Left lung (tissue), 4 donors: ENCODE measurements at regions not wholly inside any gene's neighbourhood (a gene's known extent, or its start where the extent isn't known, plus 50 kb on each side); places are given as distances from the start of the nearest gene placed in this dataset.

Experiments used
- ATAC-seq: fragments of 200-7000 bp; cut with Tn5 transposase; one replicate; pipeline ENCODE4 v1.9.1; 2020; ENCODE audit warnings: moderate library complexity
- DNase-seq, 4 donors: peaks; one replicate each; pipeline ENCODE4 v3.0.0-alpha.2; 2013 to 2020
- H3K27ac ChIP-seq, 2 donors: fragments of 200-600 bp; sonication (generic) in 1 of 2; one replicate each; pipeline versions ENCODE4 v1.5.0 to v1.8.0; 2020 to 2021
- H3K27me3 ChIP-seq, 2 donors: fragments of 200-600 bp; sonication (generic) in 1 of 2; one replicate each; pipeline versions ENCODE4 v1.5.0 to v1.8.0; 2020 to 2021
- H3K36me3 ChIP-seq, 2 donors: fragments of 200-600 bp; sonication (generic) in 1 of 2; one replicate each; pipeline versions ENCODE4 v1.5.0 to v1.8.0; 2020 to 2021
- H3K4me1 ChIP-seq, 2 donors: fragments of 200-600 bp; one replicate each; pipeline ENCODE4 v1.8.0; 2021
- H3K4me3 ChIP-seq, 2 donors: fragments of 200-600 bp; sonication (generic) in 1 of 2; one replicate each; pipeline versions ENCODE4 v1.5.0 to v1.8.0; 2020 to 2021; ENCODE audit warnings: mild to moderate bottlenecking in 1 of 2
- H3K9me3 ChIP-seq, 2 donors: fragments of 200-600 bp; sonication (generic) in 1 of 2; one replicate each; pipeline versions ENCODE4 v1.5.0 to v1.8.0; 2020 to 2021
- CTCF ChIP-seq, 2 donors: fragments of 200-600 bp; sonication (generic) in 1 of 2; IDR thresholded peaks; one replicate each; pipeline versions ENCODE4 v1.5.0 to v1.8.0; 2021; ENCODE audit warnings: antibody characterized with exemption in 2 of 2
- intact Hi-C, 2 donors: fragments of 100-400 bp; cut with DNase I; formaldehyde crosslinking; loops; one replicate each; pipeline versions ENCODE4 v1.11.2 to v1.14.2; 2022
- donor health status: DM: no; HTN: yes; CAD: no.
- donor health status: DM: no; HTN: no; CAD: no.

- intact Hi-C loops = no loop called here
- DNase-seq = no peak
- H3K36me3 ChIP-seq = no peaks in the 10 kb centered on the region
- H3K4me3 ChIP-seq = no peak overlapping the region
- no peaks in the 10 kb centered on the region for H3K27me3 ChIP-seq
- H3K4me1 ChIP-seq = peaks cover 13 to 19% of the 10 kb centered on the region in 2 donors
- H3K27ac ChIP-seq = peak overlapping the region in 1 of 2 donors; percentile 13
- no peak for TF ChIP-seq CTCF (IDR thresholded peaks at IDR 0.05)
- peak; percentile 61 for ATAC-seq
- no peaks in the 10 kb centered on the region for H3K9me3 ChIP-seq
These were observed 66.1 kb upstream of the PRICKLE2 start for GRCh38 chr3:64291345-64291744.

- intact Hi-C loops = no loop called here
- no peak for TF ChIP-seq CTCF (IDR thresholded peaks at IDR 0.05)
- H3K27ac ChIP-seq = peak overlapping the region in 1 of 2 donors; percentile 13
- H3K27me3 ChIP-seq = no peaks in the 10 kb centered on the region
- no peaks in the 10 kb centered on the region for H3K36me3 ChIP-seq
- DNase-seq (no peak), ATAC-seq (peak; percentile 54)
- no peak overlapping the region for H3K4me3 ChIP-seq
- H3K4me1 ChIP-seq = peaks cover 13 to 19% of the 10 kb centered on the region in 2 donors
- H3K9me3 ChIP-seq = no peaks in the 10 kb centered on the region
These were observed 65.6 kb upstream of the PRICKLE2 start for GRCh38 chr3:64290864-64291263.

- intact Hi-C loops = no loop called here
These were observed 64.9 kb upstream of the PRICKLE2 start for GRCh38 chr3:64290161-64290560.

GRCh38 chr3:64289622-64290021 lies 64.4 kb upstream of the PRICKLE2 start:
- H3K27ac ChIP-seq = no peak overlapping the region
- H3K27me3 ChIP-seq = no peaks in the 10 kb centered on the region
- H3K36me3 ChIP-seq = no peaks in the 10 kb centered on the region
- H3K4me3 ChIP-seq = no peak overlapping the region
- no peak for ATAC-seq
- H3K4me1 ChIP-seq = peaks cover 13 to 19% of the 10 kb centered on the region in 2 donors
- H3K9me3 ChIP-seq = no peaks in the 10 kb centered on the region
- no peak for TF ChIP-seq CTCF (IDR thresholded peaks at IDR 0.05)
- DNase-seq = no peak
- intact Hi-C loops = no loop called here

More at GRCh38 chr3:64290161-64290560, 64.9 kb upstream of the PRICKLE2 start:
- peaks cover 13 to 19% of the 10 kb centered on the region in 2 donors for H3K4me1 ChIP-seq
- peak; percentile 52 for ATAC-seq
- no peaks in the 10 kb centered on the region for H3K27me3 ChIP-seq
- DNase-seq = peak in 1 of 4 donors; percentile 14
- H3K27ac ChIP-seq = no peak overlapping the region
- no peaks in the 10 kb centered on the region for H3K36me3 ChIP-seq
- H3K9me3 ChIP-seq = no peaks in the 10 kb centered on the region
- no peak overlapping the region for H3K4me3 ChIP-seq
- TF ChIP-seq CTCF (IDR thresholded peaks at IDR 0.05) = no peak

- no peak for TF ChIP-seq CTCF (IDR thresholded peaks at IDR 0.05)
- Histone ChIP-seq H3K4me1 (no peaks in the 10 kb centered on the region), H3K27ac (no peak overlapping the region), H3K36me3 (no peaks in the 10 kb centered on the region), H3K27me3 (no peaks in the 10 kb centered on the region), H3K4me3 (no peak overlapping the region), H3K9me3 (no peaks in the 10 kb centered on the region)
- DNase-seq = no peak
- ATAC-seq = no peak
- intact Hi-C loops = no loop called here
These were observed 53.4 kb upstream of the PRICKLE2 start for GRCh38 chr3:64278625-64279024.
